Fibroblast of upper back skin (primary cell): ENCODE measurements at regions not wholly inside any gene's neighbourhood (a gene's known extent, or its start where the extent isn't known, plus 50 kb on each side); places are given as distances from the start of the nearest gene placed in this dataset.

Experiments used
- DNase-seq: peaks from one replicate; pipeline ENCODE4 v3.0.0-alpha.2; 2013

DNA sequence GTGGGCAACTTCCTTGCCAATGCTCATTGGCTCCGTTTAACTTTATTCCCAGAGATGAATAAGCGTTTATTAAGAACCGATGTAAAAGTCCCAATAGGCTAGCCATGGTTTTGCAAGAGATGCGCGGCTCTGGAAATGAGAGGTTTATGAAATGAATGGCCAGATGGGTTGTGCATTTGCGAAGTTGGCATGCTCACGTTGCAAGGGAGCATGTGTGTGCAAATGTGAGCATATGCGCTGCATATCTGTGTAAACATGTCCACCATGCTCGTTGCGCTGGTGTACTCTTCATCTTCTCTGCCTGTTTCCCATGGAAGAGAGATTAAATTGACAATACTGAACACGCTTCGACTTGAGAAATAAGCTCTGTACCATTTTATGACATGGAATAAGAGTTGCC lies 848.6 kb upstream of the RBFOX1 start:
- no peak for DNase-seq

- DNase-seq = no peak
Observed at GRCh38 chr16:6483469-6484033, 849.1 kb upstream of the RBFOX1 start.

DNA sequence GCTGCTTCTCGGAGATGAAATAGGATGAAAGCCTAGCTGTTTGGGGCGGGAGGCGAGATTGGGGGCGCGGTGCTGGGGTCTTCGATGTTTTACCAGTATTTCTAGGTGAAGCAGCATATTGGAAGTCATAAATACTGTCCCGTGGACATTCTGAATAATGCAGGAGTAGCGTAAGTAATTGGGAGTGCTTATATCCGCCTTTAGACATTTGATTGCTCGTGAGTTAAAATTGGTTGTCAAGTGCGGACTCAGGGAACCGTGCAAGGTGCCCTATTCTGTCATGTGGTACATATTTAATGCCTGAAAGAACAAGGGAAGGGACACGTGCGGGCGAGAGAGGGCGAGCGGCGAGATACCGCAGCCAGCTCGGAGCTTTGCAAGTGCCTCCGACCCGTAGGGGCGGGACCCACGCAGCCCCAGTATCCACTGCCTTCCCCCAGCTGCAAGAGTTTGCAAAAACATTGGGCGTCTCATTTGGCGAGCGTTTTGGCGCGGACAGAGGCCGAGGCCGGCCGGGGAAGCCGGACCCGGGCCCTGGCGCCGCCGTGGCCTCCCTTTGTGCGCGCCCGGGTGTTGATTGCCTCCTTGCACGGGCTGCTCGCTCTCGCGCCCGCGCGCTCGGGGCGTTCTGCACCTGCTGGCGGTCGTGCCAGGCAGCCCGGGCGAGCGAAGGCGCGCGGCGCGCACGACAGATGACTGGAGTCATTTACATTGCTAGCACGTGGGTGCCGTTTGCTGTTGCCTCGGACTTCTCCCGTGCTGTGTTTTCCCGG lies 849.8 kb upstream of the RBFOX1 start:
- no peak for DNase-seq

- no peak for DNase-seq
Observed at GRCh38 chr16:6481894-6482293, 850.8 kb upstream of the RBFOX1 start.

- DNase-seq = no peak
Observed at GRCh38 chr16:6453742-6454141, 878.9 kb upstream of the RBFOX1 start.

DNA sequence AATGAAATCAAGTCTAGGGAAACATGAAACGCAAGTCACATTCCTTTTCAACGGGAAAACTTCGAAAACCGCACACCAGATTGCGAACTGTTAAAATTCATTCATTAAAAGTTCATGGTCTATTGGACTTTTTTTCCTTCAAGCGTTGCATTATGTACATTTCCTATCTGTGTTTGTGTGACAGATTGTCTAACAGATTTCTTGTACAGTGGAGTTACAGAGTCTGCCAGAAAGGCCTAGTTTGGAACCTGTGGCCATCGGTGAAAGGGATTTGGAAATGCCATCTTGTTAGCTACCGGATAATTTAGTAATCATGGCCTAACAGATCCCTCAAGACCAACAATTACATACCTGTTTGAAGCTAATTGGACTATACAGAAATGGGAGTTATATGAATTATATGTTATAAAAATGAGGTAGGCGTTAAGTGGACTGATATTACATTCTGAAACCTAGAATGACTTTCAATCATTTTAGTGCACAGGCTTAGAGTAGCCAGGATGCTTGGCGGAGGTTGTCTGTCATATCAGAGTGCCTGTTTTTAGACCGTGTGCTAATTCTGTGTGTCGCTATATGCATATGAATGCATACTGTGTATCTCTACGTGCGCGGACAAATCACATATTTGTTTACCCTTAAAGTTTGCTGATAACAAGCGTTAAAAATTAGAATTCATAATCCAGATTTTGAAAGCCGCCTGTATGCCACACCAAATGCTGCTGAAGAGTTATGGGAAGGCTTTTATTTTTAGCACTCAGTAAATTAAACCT lies 885.4 kb upstream of the RBFOX1 start:
- DNase-seq = no peak

DNA sequence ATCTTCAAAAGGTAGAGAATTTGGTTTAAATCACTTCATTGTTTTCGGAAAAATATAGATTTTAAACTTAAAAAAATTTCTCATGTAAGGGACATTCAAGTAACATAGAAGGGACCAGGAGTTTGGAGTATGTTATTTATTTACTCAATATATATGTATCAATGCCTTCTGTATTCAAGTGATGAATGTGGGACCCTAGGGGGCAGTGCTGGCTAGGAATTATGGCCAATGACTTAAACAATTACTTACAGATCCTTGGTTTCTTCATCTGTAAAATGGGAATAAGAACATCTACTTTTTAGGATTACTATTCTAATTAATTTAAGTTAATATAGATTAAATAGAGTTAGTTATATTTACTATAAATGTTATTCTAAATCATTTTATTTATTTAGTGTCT lies 886.3 kb upstream of the RBFOX1 start:
- DNase-seq = no peak

GRCh38 chr16:6439129-6439528 lies 893.5 kb upstream of the RBFOX1 start:
- DNase-seq = no peak

DNA sequence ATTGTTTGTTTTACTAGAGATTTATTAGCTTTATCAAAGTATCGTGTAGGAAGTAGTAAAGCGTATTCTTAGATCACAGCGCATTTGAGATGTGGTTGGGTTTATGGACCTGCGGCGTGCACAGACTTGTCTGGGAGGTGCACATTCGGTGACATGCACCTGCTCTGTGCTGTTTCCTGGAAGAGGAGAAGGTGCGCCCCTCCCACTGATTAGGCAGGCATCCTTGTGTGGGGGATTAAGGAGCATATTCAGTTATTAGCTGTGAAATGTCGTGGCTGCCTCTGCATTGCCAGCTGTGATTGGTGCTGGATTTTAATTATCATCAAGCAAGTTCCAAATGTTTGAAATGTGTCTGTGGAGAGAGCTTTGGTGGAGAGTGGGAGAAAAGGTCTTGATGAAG lies 903.8 kb upstream of the RBFOX1 start:
- DNase-seq = no peak

GRCh38 chr16:6427621-6428020 lies 905.0 kb upstream of the RBFOX1 start:
- no peak for DNase-seq

DNA sequence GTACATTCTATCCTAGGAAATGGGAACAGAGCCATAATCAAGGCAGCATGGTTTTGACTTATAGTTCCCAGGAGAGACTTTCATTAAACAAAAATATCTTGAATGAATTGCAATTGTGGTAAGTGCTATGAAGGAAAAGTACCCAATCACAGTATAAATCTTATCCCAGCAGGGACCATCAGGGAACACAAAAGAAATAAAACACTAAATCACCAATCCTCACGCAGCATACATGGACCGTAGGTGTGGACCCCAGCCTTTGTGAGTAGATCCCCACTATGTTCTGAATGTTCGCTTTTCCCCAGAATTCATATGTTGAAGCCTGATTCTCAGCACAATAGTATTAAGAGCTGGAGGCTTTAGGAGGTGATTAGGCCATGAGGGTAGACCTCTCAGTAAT lies 925.0 kb upstream of the RBFOX1 start:
- no peak for DNase-seq

DNA sequence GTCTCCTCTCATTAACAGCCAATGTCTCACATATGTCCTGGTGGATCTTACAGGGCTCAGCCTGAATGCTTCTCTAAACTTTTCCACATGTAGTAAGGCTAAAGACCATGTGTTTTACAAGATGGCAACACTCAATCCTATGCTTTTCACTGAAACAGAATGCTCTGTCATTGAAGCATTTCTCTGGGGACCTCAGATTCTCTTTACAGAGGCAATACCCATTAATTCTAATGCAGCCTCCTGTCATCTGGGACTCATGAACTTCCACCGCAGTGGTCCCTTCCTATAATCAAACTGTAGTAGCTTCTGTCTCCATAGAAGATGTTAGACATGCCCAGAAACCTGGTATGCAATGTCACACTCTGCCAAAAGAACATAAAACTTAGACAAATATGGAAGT lies 926.6 kb upstream of the RBFOX1 start:
- no peak for DNase-seq

- DNase-seq = no peak
Observed at GRCh38 chr16:6382924-6383459, 949.7 kb upstream of the RBFOX1 start.

GRCh38 chr16:6381896-6382295 lies 950.7 kb upstream of the RBFOX1 start:
- DNase-seq = no peak

- DNase-seq = no peak
Observed at GRCh38 chr16:6377956-6378355, 954.7 kb upstream of the RBFOX1 start.

GRCh38 chr16:6375465-6376075 lies 957.1 kb upstream of the RBFOX1 start:
- no peak for DNase-seq

GRCh38 chr16:6374821-6375220 lies 957.8 kb upstream of the RBFOX1 start:
- no peak for DNase-seq

DNA sequence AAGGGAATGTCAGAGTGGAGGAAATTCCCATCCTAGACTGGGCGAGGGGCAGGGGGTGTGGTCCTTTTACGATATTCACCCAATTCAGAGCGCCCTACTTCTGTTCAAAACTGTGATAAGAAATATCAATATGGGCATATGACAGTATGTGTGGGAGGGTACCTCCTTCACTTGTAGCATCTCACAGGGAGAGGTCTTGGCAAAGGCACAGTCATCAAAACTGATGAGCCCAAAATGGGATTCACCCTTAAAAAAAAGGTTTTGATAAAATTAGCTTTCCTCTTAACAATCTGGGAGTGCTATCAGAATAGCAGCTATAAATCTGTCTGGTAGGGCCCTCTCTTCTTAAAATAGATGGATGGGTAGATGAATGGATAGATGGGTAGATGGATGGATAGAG lies 967.8 kb upstream of the RBFOX1 start:
- no peak for DNase-seq

DNA sequence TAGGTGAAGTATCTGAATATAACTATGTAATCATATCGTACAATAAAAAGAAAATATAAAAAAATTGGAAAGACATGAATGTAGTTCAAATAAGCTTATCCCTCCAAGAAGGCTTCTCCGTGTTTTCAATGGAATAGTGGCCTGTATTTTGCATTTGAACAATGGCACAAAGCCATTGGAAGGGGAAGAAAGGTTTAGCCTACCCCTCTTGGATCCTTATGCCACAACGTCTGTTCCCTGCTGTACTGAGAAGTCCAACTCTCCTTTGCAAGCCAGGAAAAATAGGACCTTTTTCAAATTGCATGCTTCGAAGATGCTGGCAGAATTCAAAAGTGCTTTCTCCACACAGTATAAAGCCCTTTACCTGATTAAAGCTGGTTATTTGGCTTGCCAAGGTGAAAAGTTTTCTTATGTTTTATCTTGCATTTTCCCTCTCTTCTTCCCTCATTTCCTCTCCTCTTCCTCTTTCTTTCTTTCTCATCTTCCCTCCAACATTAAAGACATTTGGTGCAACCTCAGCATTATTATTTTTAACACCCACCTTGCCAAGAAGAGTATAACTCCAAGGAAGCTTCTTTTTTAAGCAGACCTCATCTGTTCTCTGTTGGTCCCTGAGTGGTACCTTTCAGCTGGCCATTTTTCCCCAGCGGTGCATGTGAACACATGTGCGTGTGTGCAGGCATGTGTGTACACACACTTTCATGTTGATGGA lies 968.6 kb upstream of the RBFOX1 start:
- no peak for DNase-seq

- DNase-seq = no peak
Observed at GRCh38 chr16:6363396-6363795, 969.2 kb upstream of the RBFOX1 start.

DNA sequence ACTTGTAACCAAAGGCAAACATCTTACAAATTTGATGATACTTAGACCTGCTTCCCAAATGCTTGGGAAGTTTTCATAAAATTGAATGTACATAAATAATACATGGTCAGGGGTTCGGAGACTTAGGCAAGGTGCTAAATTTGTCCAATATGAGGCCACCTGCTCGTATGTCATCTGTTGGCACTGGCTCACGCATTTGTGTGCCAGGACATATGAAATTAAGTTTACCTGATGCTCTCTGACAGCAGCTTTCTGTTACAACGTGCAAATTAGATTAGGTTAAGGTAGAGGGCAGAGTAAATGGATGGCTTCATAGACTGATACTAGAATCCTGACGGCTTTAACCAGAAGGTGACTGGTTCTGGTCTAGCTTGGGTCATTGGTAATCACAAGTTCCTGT lies 970.3 kb upstream of the RBFOX1 start:
- no peak for DNase-seq

DNA sequence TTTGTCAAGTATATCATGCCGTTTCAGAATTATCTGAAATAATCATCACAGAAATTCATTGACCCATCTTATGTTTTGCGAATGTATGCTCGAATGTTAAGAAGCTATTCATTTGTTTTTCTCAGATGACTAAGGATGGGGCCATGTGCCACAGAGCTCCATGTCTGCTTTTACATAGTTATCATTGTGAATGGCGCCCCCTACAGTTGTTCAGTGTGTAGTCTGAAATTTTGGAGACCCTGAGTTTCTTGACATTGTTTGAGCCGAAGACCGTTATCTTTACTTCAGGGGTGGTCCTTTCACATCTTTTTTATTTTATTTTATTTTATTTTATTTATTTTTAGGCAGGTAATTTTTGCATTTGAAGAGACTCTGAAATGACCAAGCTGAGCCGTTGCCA lies 972.0 kb upstream of the RBFOX1 start:
- no peak for DNase-seq

GRCh38 chr16:6356911-6357310 lies 975.7 kb upstream of the RBFOX1 start:
- no peak for DNase-seq
